ENCODE measurements at regions not wholly inside any gene's neighbourhood (a gene's known extent, or its start where the extent isn't known, plus 50 kb on each side); places are given as distances from the start of the nearest gene placed in this dataset.

DNA sequence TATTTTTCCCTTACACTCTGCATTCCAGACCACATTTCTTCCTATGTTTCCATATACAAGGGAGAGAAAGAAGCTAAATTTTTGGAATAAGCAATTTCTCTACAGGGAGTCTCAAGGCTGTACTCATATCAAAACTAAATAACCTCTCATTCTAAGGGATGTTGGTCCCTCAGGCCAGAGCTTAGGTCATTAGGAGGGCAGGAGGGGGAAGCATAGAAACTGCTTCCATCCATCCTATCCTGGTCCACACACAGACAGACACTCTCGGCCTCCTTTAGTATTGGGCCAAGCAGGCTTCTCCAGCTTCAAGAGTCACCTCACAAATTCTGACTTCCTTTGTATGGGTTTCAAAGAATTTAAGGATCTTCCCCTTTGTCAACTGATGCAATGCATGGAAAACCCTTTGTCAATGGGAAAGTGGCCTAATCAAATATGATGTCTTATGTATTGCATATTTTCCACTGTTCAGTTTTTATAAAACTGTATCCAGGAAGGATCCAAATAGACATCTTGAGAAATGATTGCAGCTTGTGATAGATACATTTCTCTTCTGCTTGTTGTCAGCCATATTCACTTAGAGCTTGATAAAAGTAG, 140.7 kb upstream of the RARB start:
- TF ChIP-seq, protein P1, sequence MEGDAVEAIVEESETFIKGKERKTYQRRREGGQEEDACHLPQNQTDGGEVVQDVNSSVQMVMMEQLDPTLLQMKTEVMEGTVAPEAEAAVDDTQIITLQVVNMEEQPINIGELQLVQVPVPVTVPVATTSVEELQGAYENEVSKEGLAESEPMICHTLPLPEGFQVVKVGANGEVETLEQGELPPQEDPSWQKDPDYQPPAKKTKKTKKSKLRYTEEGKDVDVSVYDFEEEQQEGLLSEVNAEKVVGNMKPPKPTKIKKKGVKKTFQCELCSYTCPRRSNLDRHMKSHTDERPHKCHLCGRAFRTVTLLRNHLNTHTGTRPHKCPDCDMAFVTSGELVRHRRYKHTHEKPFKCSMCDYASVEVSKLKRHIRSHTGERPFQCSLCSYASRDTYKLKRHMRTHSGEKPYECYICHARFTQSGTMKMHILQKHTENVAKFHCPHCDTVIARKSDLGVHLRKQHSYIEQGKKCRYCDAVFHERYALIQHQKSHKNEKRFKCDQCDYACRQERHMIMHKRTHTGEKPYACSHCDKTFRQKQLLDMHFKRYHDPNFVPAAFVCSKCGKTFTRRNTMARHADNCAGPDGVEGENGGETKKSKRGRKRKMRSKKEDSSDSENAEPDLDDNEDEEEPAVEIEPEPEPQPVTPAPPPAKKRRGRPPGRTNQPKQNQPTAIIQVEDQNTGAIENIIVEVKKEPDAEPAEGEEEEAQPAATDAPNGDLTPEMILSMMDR (IDR thresholded peaks at IDR 0.05), result no peak
- TF ChIP-seq POLR2A (IDR thresholded peaks at IDR 0.05), result no peak

Measured in right lobe of liver (tissue), 4 donors.